GM18505 (cell line): ENCODE measurements at regions not wholly inside any gene's neighbourhood (a gene's known extent, or its start where the extent isn't known, plus 50 kb on each side); places are given as distances from the start of the nearest gene placed in this dataset.
"Not testable (repeated sequence)": the region's sequence is repeated elsewhere in the genome, so short reads cannot be mapped to it uniquely, and the experiment has no call there.

Source experiments
- ATAC-seq: cut with Tn5 transposase; IDR thresholded peaks from one replicate; pipeline ENCODE4 v1.9.1; 2021; ENCODE audit not compliant: unreplicated experiment
- POLR2A ChIP-seq: IDR thresholded peaks from 4 replicates; pipeline ENCODE4 v1.6.1; 2011; ENCODE audit warnings: borderline replicate concordance; ENCODE audit not compliant: insufficient read depth, insufficient read length; ENCODE audit errors: extremely low read depth

DNA sequence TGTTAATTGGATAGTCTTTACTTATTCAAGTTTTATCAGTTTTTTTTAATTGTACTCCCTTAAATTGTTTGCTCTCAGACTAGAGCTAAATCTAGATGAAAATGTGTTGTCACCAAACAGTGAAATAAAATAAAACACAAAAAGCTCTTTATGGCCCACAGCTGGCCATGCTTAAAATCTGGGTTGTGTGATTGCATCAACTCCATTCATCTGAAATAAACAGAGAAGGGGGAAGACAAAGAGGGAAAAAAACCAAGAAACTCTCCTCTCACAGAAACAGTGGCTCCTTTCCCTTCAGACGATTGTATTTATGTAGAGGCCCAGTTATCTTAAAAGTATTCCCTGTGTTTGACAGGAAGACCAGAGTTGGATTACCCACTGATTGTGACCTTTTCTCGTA, 422.4 kb downstream of the IRX1 start:
- TF ChIP-seq POLR2A: no peak
- ATAC-seq: no peak

DNA sequence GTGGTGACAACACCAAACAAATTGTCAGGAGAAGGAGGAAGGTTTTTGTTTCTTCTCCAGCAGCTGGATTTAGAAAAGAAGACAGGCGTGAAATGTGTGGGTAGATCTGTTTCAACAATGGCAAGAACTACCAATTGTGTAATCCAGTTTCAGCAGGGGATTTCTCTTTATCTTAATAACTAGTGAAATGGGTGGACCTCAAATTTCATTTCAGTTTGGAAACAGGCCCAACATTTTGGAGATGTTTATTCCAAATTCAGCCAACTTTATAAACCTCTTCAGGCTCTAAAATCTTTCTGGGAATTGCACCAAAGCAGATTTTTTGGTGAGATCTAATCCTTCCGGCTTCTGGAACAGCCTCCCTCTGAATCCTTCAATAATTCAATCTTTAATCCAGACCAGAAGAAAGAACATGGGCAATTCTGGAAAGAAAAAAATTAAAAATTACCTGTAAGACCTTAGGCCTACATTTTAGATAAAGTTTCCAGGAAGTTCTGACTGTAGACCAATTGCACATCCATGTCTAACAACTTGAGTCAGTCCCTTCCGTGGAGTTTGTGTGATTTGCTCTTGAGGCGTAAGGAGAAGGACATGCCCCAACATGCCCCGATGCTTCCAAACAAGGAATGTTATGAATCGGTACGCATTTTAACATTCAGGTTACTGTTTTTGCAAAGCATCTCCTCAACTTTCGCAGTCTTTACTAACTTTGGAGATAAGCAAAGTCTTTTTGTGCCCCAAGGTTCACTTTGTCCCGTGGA, 423.6 kb downstream of the IRX1 start:
- no peak for ATAC-seq
- TF ChIP-seq POLR2A: no peak

DNA sequence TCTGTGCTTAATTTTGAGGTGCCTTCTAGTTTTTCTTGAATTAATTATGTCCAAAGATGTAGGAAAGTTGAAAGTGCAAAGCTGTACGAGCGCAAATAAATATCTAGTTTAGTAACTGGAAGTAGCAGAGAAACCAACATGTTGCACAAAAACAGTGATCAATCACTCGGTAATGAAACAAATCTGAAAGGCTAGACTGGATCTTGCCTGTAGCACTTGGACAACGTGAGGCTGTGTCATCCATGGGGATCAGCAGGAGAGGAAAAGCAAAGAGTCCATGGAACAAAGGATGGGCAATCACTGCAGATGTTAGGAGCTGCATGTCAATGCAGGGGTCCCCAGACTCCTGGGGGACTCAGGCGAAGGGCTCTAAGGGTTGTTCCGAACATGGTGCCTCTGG, 424.2 kb downstream of the IRX1 start:
- ATAC-seq: no peak
- no peak for TF ChIP-seq POLR2A

DNA sequence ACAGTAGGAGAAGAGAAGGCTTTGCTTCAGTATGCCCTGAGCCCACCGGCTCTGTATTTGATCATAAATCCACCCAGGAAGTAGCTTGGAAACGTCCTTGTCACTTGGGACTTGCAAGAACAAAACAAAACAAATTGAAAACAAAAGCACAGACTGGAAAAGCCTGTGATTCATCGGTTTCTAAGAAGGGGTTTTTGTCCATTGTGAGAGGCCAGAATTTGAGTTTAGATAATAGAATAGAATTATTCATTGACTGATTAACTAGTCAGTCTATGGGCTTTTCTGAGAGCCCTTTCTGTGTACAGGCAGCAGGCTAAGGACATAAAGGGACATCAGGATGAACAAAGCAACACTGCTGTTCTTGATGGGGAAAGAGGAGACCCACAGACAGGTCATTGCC, 424.8 kb downstream of the IRX1 start:
- ATAC-seq: no peak
- TF ChIP-seq POLR2A: no peak

DNA sequence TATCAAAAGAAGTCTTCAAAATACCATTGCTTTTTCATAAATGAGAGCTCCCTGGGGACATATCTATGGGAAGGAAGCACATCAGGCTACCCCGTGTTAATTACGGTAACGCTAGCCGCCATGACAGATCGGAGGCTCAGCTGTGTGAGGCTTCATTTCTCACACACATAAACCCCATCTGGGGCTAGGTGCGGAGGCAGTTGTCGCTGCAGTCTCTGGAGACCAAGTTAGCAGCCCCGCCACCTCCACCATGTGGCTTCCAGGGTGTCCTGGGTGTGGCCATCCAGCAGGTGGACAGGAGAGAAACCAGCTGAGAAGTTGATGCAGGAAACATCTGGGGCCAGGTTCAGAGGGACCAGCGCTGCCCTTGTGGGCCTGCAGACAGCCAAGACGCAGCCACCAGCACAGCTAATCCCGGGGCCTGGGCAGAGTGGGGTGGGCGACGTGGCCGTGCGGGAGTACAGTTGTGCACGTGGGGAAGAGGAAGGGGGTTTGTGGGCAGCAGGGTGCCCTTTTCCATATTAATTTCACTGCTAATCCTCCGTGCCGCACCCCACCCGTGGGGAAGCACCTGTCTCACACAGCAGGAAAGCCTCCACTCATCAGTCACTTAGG, 426.5 kb downstream of the IRX1 start:
- no peak for ATAC-seq
- no peak for TF ChIP-seq POLR2A

DNA sequence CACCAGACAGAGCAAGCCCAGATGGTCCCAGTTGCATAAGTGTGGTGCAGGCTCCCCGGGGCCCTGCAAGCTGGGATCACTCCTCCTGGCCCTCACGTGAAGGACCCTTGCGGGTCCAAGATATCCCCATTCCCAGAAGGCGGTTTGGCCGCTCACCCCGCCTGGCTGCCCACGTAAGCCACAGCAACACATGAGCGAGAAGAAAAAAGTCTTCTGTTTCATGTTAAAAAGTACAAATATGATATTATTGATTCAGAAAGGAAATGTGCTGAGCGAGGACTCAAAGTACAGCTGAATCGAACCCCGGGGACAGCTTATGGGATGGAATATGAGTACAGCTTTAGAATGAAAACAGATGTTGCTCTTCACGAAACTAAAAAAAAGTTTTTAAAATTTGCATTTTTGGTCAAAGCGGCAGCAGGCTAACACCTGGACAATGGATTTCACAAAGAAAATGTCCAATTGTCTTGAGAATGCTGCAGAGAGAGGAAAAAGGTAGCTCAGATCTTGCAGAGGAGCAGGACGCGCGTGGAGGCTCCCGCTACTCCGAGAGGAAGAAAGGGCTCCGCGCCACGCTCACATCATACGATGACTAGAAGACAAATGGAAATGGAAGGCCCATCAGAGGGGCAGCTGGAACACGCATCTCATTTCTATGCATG, 427.6 kb downstream of the IRX1 start:
- ATAC-seq: no peak
- no peak for TF ChIP-seq POLR2A

DNA sequence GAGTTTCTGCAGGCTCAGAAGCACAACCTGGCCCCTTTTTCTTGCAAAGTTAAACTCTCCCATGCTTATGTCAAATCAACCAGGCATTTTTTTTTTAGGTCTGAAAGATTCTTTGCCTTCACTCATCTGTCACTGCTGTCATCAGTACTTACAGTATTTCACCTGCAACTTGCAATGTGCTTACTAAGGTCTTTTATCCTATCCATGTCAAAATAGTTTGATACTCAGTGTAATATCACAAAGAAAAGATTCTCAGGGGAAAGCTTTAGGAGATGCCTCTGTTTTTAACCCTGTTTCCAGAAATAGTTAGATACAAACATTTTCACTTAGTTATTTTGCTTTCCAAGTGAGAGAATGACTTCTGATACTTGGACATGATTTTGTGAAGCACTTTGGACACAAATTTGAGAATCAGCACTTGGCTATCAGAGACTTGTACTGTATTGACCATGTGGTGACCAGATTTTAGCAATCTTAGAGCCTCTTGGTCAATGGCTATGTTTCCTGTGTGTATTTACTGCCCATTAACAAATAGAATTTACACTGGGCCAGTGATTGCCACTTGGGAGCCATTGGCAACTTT, 428.2 kb downstream of the IRX1 start:
- no peak for TF ChIP-seq POLR2A
- ATAC-seq: no peak

DNA sequence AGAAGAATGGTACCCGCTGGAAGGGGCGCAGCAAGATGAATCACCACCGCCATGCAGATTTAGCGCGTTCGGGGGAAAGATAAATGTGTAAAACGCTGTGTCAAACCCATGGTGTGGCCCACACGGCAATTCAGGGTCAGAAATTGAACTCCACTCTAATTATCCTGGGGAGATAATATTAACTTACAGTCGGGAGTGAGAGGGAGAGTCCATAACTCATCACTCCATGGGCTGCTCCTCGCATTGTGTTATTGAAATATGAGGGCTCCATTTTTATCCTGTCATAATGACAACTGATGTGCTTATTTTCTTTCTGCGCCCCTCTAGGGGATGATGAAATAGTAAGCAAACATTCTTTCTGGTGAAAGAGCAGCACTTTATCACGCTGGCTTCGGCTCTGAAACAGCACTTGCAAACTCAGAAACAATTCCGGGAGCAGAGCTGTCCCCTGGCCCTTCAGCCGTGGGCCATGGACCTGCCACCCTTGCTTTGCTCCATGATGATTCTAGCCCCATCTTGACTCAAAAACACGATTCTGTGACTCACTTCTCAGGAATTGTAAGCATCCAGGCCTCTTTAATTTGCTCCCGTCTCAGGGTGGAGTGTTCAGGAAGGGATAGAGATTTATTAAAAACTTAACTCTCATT, 431.6 kb downstream of the IRX1 start:
- TF ChIP-seq POLR2A: no peak

DNA sequence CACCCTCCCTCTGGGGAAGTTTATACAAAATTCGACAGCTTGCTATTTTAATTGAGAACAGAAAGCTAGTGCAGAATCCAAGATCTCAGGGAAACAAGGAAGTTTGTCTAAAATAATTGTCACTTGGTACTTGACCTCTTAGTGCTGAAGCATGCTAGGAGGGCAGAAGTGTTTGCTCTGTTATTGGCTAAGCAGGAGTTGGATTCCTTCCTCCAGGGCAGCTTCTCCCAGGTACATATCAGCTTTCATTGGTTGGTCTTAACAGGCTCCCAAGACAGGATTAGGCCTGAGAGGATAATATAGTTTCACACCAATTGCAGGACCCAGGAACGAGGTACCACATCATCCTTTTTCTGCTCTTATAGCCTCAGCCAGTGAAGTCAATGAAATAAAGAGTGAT, 432.8 kb downstream of the IRX1 start:
- ATAC-seq: no peak
- no peak for TF ChIP-seq POLR2A

More for the DNA sequence above, 431.6 kb downstream of the IRX1 start:
- ATAC-seq: no peak

DNA sequence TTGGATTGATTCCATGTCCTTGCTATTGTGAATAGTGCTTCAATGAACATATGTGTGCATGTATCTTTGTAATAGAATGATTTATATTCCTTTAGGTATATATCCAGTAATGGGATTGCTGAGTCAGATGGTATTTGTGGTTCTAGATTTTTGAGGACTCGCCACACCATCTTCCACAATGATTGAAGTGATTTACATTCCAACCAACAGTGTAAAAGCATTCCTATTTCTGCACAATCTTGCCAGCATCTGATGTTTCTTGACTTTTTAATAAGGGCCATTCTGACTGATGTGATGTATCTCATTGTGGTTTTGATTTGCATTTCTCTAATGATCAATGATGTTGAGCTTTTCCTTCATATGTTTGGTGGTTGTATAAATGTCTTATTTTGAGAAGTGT, 437.9 kb downstream of the IRX1 start:
- ATAC-seq: not testable (repeated sequence)

DNA sequence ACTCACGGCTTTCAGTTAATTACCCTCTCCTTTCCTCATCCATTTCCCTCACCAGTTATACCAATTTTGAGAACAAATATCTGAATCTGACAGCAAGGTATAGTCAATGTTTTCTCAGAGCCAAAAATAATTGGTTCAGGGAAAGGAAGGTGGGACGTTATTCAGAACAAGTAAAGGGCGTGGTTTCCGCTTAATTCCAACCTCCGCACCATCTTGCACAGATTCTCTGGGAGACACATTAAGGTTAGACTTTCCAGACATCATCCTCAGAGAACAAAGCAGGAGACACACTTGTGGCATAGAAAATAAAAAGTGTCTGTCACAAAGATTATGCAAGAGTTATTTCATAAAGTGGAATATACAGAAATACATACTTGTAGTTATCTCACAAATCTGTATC, 441.2 kb downstream of the IRX1 start:
- no peak for ATAC-seq
- TF ChIP-seq POLR2A: no peak

DNA sequence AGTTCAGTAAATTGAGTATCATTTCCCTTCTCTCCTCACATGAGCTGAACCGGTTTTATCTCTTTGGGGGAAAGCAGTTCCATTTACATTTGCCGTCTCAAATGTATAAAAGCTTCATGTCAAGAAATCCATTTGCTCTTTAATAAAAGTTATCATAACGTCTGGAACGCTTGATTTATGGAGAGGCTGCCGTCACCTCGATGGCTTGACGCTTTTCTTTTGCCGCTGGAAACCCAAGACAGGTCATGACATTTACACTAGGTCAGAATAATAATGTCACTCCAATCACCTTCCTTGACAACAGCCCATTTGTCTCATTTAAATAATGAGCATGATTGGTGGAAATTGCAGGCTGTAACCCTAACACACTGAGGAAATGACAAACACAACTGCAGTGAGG, 443.4 kb downstream of the IRX1 start:
- no peak for ATAC-seq

DNA sequence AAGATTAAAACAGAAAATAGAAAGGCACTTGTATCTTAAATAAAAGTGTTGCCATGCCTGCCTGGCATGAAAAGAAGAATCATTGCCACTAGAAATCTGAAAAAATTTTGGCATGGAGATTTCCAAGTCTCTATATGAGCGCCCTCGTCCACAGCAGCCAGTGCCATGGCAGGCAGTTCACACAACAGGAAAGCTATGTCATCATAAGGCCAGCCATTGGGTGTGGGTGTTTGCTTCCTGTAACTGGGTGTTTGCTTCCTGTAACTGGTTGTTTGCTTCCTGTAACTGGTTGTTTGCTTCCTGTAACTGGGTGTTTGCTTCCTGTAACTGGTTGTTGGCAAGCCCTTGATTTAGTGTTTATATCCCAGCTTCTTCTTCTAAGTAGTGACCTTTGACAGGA, 446.7 kb downstream of the IRX1 start:
- ATAC-seq: no peak
- TF ChIP-seq POLR2A: no peak

More for the DNA sequence above, 443.4 kb downstream of the IRX1 start:
- TF ChIP-seq POLR2A: no peak
